ENCODE measurements at regions not wholly inside any gene's neighbourhood (a gene's known extent, or its start where the extent isn't known, plus 50 kb on each side); places are given as distances from the start of the nearest gene placed in this dataset.

DNA sequence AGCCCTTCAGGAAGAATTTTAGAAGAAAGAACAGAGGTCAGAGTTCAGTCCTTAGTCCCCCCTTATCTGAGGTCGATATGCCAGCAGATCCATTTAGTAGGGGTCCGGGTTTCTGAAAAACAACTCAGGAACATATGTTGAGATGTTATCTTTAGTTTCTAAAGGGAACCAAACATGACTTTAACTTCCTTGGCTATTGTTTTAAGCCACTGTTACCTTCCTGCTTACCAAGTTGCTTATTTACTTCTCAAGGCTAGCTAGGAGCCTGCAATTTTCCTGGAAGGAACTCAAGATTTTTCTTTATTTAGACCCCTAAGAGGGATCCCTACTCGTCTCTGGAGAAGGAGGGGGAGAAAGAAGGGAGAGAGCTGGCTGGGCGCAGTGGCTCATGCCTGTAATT is 54.3 kb downstream of the KCNC4 start:
- POLR2A ChIA-PET: no interaction called here
- CTCF ChIA-PET: interaction anchor here (2.1 kb wide), 1 partner anchor 49 kb away, joined by 6 read pairs; no protein-coding TSS in a partner anchor
- H3K9me3 ChIP-seq: no peaks in the 10 kb centered on the region
- WGBS (ENCODE audit: missing lambda C conversion rate): 44% methylated on average over 4 of the region's 4 CpGs
- H3K4me2 ChIP-seq: no peak overlapping the region
- no peak for TF ChIP-seq HOXB13 (CRISPR knock-in tag; IDR thresholded peaks at IDR 0.05; ENCODE audit: low read depth)
- TF ChIP-seq RAD21 (conservative IDR thresholded peaks at IDR 0.05 in 1 of 2, IDR thresholded peaks at IDR 0.05 in 1 of 2): no peak
- TF ChIP-seq CBX8 (IDR thresholded peaks at IDR 0.05): no peak
- no peak for TF ChIP-seq POLR2AphosphoS2 (conservative IDR thresholded peaks at IDR 0.05; ENCODE audit: low read length)
- TF ChIP-seq KDM5A (IDR thresholded peaks at IDR 0.05): no peak
- no peak for TF ChIP-seq MAFK (IDR thresholded peaks at IDR 0.05; ENCODE audit: partially characterized antibody)
- no peak for TF ChIP-seq TFCP2L1 (CRISPR knock-in tag; IDR thresholded peaks at IDR 0.05)
- no peak for TF ChIP-seq CHD4 (IDR thresholded peaks at IDR 0.05; ENCODE audit: borderline replicate concordance)
- TF ChIP-seq MAZ (IDR thresholded peaks at IDR 0.05; ENCODE audit: borderline replicate concordance, low read depth, low read length): no peak
- no peak for TF ChIP-seq FOSB (CRISPR knock-in tag; IDR thresholded peaks at IDR 0.05)
- no peak for TF ChIP-seq HOXB5 (CRISPR knock-in tag; IDR thresholded peaks at IDR 0.05)
- no peak for TF ChIP-seq ZSCAN20 (CRISPR knock-in tag; IDR thresholded peaks at IDR 0.05)
- TF ChIP-seq ESRRA (IDR thresholded peaks at IDR 0.05; ENCODE audit: borderline replicate concordance, low read length): no peak
- no peak for TF ChIP-seq USF2 (IDR thresholded peaks at IDR 0.05)
- no peak for TF ChIP-seq POLR2A (IDR thresholded peaks at IDR 0.05; ENCODE audit: low read length)
- TF ChIP-seq RCOR1 (IDR thresholded peaks at IDR 0.05; ENCODE audit: low read depth, low read length): no peak
- no peak for DNase-seq (ENCODE audit: low read depth in 1 of 2, low spot score in 1 of 2)
- no peak for ATAC-seq
- H3K4me3 ChIP-seq: no peak overlapping the region
- no peak for FAIRE-seq
- H3K27ac ChIP-seq: no peak overlapping the region
- H3K4me1 ChIP-seq: no peaks in the 10 kb centered on the region

GRCh38 chr1:110265186-110265585 is 55.1 kb downstream of the KCNC4 start:
- Histone ChIP-seq H3K9me3 (no peaks in the 10 kb centered on the region), H3K4me2 (no peak overlapping the region), H3K4me3 (no peak overlapping the region), H3K4me1 (no peaks in the 10 kb centered on the region), H3K27ac (no peak overlapping the region)
- DNase-seq (ENCODE audit: low read depth in 1 of 2, low spot score in 1 of 2): no peak
- POLR2A ChIA-PET: no interaction called here
- CTCF ChIA-PET: interaction anchor here (2.1 kb wide), 1 partner anchor 48 kb away, joined by 6 read pairs; no protein-coding TSS in a partner anchor
- FAIRE-seq: no peak
- WGBS (ENCODE audit: missing lambda C conversion rate): 66% methylated on average over 2 of the region's 2 CpGs
- TF ChIP-seq MAZ (IDR thresholded peaks at IDR 0.05; ENCODE audit: borderline replicate concordance, low read depth, low read length) (no peak), KDM5A (IDR thresholded peaks at IDR 0.05) (no peak), ELK1 (IDR thresholded peaks at IDR 0.05; ENCODE audit: low read depth, low read length) (no peak), FOSB (CRISPR knock-in tag; IDR thresholded peaks at IDR 0.05) (no peak), HOXA7 (CRISPR knock-in tag; IDR thresholded peaks at IDR 0.05) (no peak), NFE2L2 (conservative IDR thresholded peaks at IDR 0.05; ENCODE audit: low read length) (no peak), NPAS2 (CRISPR knock-in tag; IDR thresholded peaks at IDR 0.05; ENCODE audit: borderline replicate concordance) (no peak), E2F6 (IDR thresholded peaks at IDR 0.05; ENCODE audit: borderline replicate concordance, low read depth) (no peak), USF2 (IDR thresholded peaks at IDR 0.05) (no peak), ZNF302 (CRISPR knock-in tag; IDR thresholded peaks at IDR 0.05) (no peak), RFX5 (IDR thresholded peaks at IDR 0.05) (no peak), FOSL2 (IDR thresholded peaks at IDR 0.05) (no peak), FOSL2 (CRISPR knock-in tag; IDR thresholded peaks at IDR 0.05) (no peak), CHD2 (IDR thresholded peaks at IDR 0.05; ENCODE audit: low read length, partially characterized antibody) (no peak), REST (IDR thresholded peaks at IDR 0.05) (no peak), HES2 (IDR thresholded peaks at IDR 0.05) (no peak), HOXB13 (CRISPR knock-in tag; IDR thresholded peaks at IDR 0.05; ENCODE audit: low read depth) (no peak), JUNB (IDR thresholded peaks at IDR 0.05) (no peak)
- TF ChIP-seq, protein P1, sequence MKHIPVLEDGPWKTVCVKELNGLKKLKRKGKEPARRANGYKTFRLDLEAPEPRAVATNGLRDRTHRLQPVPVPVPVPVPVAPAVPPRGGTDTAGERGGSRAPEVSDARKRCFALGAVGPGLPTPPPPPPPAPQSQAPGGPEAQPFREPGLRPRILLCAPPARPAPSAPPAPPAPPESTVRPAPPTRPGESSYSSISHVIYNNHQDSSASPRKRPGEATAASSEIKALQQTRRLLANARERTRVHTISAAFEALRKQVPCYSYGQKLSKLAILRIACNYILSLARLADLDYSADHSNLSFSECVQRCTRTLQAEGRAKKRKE (CRISPR knock-in tag; IDR thresholded peaks at IDR 0.05; ENCODE audit: low read depth): no peak
- ATAC-seq: no peak

All from A549 (cell line).